ENCODE measurements at regions not wholly inside any gene's neighbourhood (a gene's known extent, or its start where the extent isn't known, plus 50 kb on each side); places are given as distances from the start of the nearest gene placed in this dataset.

DNA sequence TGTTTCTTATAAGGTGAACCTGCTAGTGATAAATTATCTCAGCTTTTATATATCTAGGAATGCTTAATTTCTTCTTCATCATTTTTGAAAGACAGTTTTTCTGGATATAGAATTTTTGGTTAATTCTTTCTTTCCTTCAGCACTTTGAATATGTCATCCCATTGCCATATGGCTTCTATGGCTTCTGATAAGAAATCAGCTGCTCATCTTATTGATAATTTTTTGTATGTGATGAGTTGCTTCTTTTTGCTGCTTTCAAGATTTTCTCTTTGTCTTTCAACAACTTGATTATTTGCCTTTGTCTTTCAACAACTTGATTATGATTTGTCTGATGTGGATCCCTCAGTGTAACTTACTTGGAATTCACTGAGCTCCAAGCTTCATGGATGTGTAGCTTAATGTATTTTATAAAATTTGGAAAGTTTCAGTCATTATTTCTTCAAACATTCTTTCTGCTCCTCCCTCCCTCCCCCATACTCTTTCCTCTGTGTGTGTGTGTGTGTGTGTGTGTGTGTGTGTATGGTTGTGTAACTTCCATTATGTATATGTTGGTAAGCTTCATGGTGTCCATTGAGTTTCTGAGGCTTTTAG lies 243.9 kb downstream of the TLE1 start:
- intact Hi-C loops (cut with DNase I; ENCODE audit: low total_unique reads), result no loop called here
- H3K4me3 ChIP-seq (ENCODE audit: low read depth, poor library complexity, severe bottlenecking), result no peak overlapping the region
- TF ChIP-seq POLR2A (IDR thresholded peaks at IDR 0.05) (no peak), CTCF (IDR thresholded peaks at IDR 0.05) (no peak)
- no peak for DNase-seq (ENCODE audit: low spot score in 2 of 2)

GRCh38 chr9:81431641-81432040 lies 257.7 kb downstream of the TLE1 start:
- intact Hi-C loops (cut with DNase I; ENCODE audit: low total_unique reads), result no loop called here
- TF ChIP-seq CTCF (IDR thresholded peaks at IDR 0.05), result no peak
- no peak for TF ChIP-seq POLR2A (IDR thresholded peaks at IDR 0.05)
- DNase-seq (ENCODE audit: low spot score in 2 of 2), result no peak
- no peak overlapping the region for H3K4me3 ChIP-seq (ENCODE audit: low read depth, poor library complexity, severe bottlenecking)
- 79 to 88% methylated on average over 4 of the region's 4 CpGs for WGBS, 2 donors

DNA sequence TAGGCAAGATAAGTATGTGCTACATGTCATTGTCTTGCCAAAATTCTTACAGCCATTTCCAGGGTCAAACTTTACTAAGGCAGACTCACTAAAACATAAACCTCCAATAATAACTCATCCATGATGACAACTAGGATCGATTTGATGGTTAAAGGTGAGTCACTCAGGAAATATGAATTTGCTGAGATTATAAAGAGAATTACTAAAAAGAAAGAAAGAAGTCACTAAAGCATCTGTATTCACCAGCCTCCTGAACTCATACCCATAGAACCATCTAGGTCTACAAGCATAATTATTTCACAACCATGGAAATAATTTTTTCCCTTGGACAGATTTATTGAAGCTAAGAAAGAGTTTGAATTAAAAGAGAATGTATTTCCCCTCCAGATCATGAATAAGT lies 258.6 kb downstream of the TLE1 start:
- TF ChIP-seq POLR2A (IDR thresholded peaks at IDR 0.05) (no peak), CTCF (IDR thresholded peaks at IDR 0.05) (no peak)
- intact Hi-C loops (cut with DNase I; ENCODE audit: low total_unique reads), result no loop called here
- H3K4me3 ChIP-seq (ENCODE audit: low read depth, poor library complexity, severe bottlenecking), result no peak overlapping the region
- WGBS, 2 donors, result 20 to 35% methylated on average over 1 of the region's 1 CpG
- no peak for DNase-seq (ENCODE audit: low spot score in 2 of 2)

DNA sequence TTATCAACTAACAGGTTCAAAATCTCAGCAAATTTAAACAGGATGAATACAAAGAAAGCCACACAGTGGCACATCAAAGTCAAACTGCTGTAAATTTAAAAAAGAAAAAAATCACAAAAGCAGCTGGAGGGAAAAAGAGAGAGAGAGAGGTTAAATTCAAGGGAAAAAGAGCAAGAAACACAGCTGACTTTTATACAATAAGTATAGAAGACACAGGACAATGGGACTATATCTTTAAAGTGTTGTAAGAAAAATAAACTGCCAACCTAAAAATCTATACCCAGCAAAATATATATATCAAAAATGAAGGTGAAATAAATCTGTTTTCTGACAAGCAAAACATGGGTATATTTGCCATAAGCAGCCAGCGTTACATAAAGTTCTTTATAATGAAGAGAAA lies 261.5 kb downstream of the TLE1 start:
- no peak for DNase-seq (ENCODE audit: low spot score in 2 of 2)
- intact Hi-C loops (cut with DNase I; ENCODE audit: low total_unique reads), result no loop called here
- TF ChIP-seq CTCF (IDR thresholded peaks at IDR 0.05) (no peak), POLR2A (IDR thresholded peaks at IDR 0.05) (no peak)
- H3K4me3 ChIP-seq (ENCODE audit: low read depth, poor library complexity, severe bottlenecking), result no peak overlapping the region
- WGBS, 2 donors, result 98 to 100% methylated on average over 1 of the region's 1 CpG

DNA sequence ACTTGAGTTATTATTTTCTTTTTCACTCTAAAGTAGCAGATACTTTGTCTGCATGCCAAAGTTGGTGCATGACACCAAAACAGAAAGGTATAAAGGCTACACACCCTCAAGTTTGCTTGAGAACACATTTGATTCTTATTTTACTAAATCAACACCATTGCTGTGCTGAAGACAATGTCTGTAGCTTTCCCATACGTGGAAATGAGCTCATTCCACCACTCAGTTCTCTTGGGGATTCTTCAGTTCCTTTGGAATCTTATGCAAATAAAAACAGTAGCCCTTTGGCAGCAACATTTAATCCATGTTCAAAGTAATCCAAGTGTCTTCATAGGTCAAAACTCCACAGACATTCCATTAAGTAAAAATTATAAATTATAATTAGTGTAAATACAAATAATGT lies 264.9 kb downstream of the TLE1 start:
- no peak for DNase-seq (ENCODE audit: low spot score in 2 of 2)
- intact Hi-C loops (cut with DNase I; ENCODE audit: low total_unique reads), result no loop called here
- WGBS, 2 donors, result 13 to 14% methylated on average over 1 of the region's 1 CpG

More for the DNA sequence above, 264.9 kb downstream of the TLE1 start:
- no peak for TF ChIP-seq CTCF (IDR thresholded peaks at IDR 0.05)
- TF ChIP-seq POLR2A (IDR thresholded peaks at IDR 0.05), result no peak
- no peak overlapping the region for H3K4me3 ChIP-seq (ENCODE audit: low read depth, poor library complexity, severe bottlenecking)
